ENCODE measurements at regions not wholly inside any gene's neighbourhood (a gene's known extent, or its start where the extent isn't known, plus 50 kb on each side); places are given as distances from the start of the nearest gene placed in this dataset.

GRCh38 chr5:18483451-18483850 lies 849.2 kb downstream of the TAF11L14 start:
- H3K9me3 ChIP-seq (ENCODE audit: insufficient read depth in 2 of 2, low read depth in 1 of 2, low read length in 1 of 2) = no peaks in the 10 kb centered on the region
- no peak overlapping the region for H4K8ac ChIP-seq (ENCODE audit: extremely low read depth, insufficient read depth, low read length)
- no peak overlapping the region for H3K27ac ChIP-seq (ENCODE audit: low read depth, low read length)
- H2BK20ac ChIP-seq (ENCODE audit: low read length) = no peak overlapping the region
- no peak overlapping the region for H4K91ac ChIP-seq (replicated peaks; ENCODE audit: insufficient read length, low read length)
- no peaks in the 10 kb centered on the region for H3K79me2 ChIP-seq (ENCODE audit: control insufficient read depth in 1 of 2, insufficient read depth in 2 of 2, low read length in 2 of 2)
- no peak overlapping the region for H2AK5ac ChIP-seq (ENCODE audit: low read depth, low read length)
- ChIA-PET POLR2A (ENCODE audit: partially characterized antibody) (no interaction called here), CTCF (ENCODE audit: partially characterized antibody) (interaction anchor here (1.8 kb wide), 1 partner anchor 17 kb away, joined by 7 read pairs; no protein-coding TSS in a partner anchor)
- no peaks in the 10 kb centered on the region for H4K20me1 ChIP-seq (replicated peaks in 1 of 2; ENCODE audit: control insufficient read depth in 1 of 2, insufficient read depth in 2 of 2, low read length in 2 of 2)
- H3K56ac ChIP-seq (replicated peaks; ENCODE audit: insufficient read length, low read depth, low read length) = no peak overlapping the region
- H3K4me2 ChIP-seq (ENCODE audit: insufficient read depth in 1 of 2, low read depth in 2 of 2, low read length in 2 of 2) = no peak overlapping the region
- 44% methylated on average over 3 of the region's 3 CpGs; no CpG with 5 or more reads in 1 of the 2 experiments for WGBS, 2 experiments (ENCODE audit: extremely low coverage in 1 of 2, insufficient coverage in 1 of 2, insufficient read length in 1 of 2, insufficient replicate concordance in 2 of 2, low coverage in 1 of 2, low lambda C conversion rate in 2 of 2, missing lambda C conversion rate in 1 of 2)
- no peak overlapping the region; the same call in 1 of the 2 replicates for H2AFZ ChIP-seq (ENCODE audit: low read length)
- no peak overlapping the region for H2BK120ac ChIP-seq (replicated peaks; ENCODE audit: low read depth, low read length)
- H3K4ac ChIP-seq (replicated peaks; ENCODE audit: insufficient read length, low read depth, low read length) = no peak overlapping the region
- TF ChIP-seq TAF1 (IDR thresholded peaks at IDR 0.05; ENCODE audit: low read depth, low read length) (no peak), CHD1 (IDR thresholded peaks at IDR 0.05; ENCODE audit: low read depth, low read length) (no peak), JUND (IDR thresholded peaks at IDR 0.05; ENCODE audit: low read length) (no peak), SP2 (IDR thresholded peaks at IDR 0.05; ENCODE audit: low read length) (no peak), RFX5 (IDR thresholded peaks at IDR 0.05; ENCODE audit: borderline replicate concordance, low read depth, low read length) (no peak), HDAC2 (IDR thresholded peaks at IDR 0.05; ENCODE audit: borderline replicate concordance in 1 of 2, low read depth in 2 of 2, low read length in 2 of 2) (no peak), POU5F1 (IDR thresholded peaks at IDR 0.05; ENCODE audit: low read depth, low read length) (no peak)
- no peak overlapping the region for H3K9ac ChIP-seq (replicated peaks in 1 of 4; ENCODE audit: extremely low read depth in 1 of 4, low read depth in 3 of 4, low read length in 3 of 4)
- no peaks in the 10 kb centered on the region for H3K27me3 ChIP-seq (replicated peaks in 1 of 4; ENCODE audit: control insufficient read depth in 3 of 4, extremely low read depth in 1 of 4, insufficient read depth in 3 of 4, low read length in 3 of 4)
- no peak overlapping the region for H2BK5ac ChIP-seq (ENCODE audit: low read depth, low read length)
- H3K79me1 ChIP-seq (ENCODE audit: low read depth, low read length) = no peaks in the 10 kb centered on the region
- H2BK12ac ChIP-seq (ENCODE audit: low read depth, low read length) = no peak overlapping the region
- H3K14ac ChIP-seq (ENCODE audit: insufficient read length) = no peak overlapping the region
- no peak overlapping the region for H3K23ac ChIP-seq (ENCODE audit: insufficient read length)
- H3K4me3 ChIP-seq (ENCODE audit: extremely low read depth in 1 of 4, insufficient read depth in 2 of 4, low read depth in 3 of 4, low read length in 4 of 4) = no peak overlapping the region
- FAIRE-seq (no peak), DNase-seq (ENCODE audit: low read depth in 1 of 2, low spot score in 2 of 2) (no peak)
- H4K5ac ChIP-seq (ENCODE audit: insufficient read length, low read depth, low read length) = no peak overlapping the region
- peaks cover 0 to 7% (median 1%) of the 10 kb centered on the region in 4 experiments; a peak in 2 of 7 replicates for H3K4me1 ChIP-seq (replicated peaks in 1 of 4; ENCODE audit: control insufficient read depth in 3 of 4, insufficient read depth in 4 of 4, low read length in 3 of 4)
- H3K36me3 ChIP-seq (ENCODE audit: control insufficient read depth in 2 of 4, insufficient read depth in 4 of 4, low read length in 3 of 4) = no peaks in the 10 kb centered on the region
- H2BK15ac ChIP-seq (ENCODE audit: low read length) = no peak overlapping the region
- H3K18ac ChIP-seq (ENCODE audit: extremely low read depth, low read length) = no peak overlapping the region
- no peaks in the 10 kb centered on the region for H3K23me2 ChIP-seq (ENCODE audit: low read depth, low read length)

All from H1 (cell line).